HG03354 (cell line): ENCODE measurements at regions not wholly inside any gene's neighbourhood (a gene's known extent, or its start where the extent isn't known, plus 50 kb on each side); places are given as distances from the start of the nearest gene placed in this dataset.
"Not testable (repeated sequence)": the region's sequence is repeated elsewhere in the genome, so short reads cannot be mapped to it uniquely, and the experiment has no call there.

Experiments
- ATAC-seq: cut with Tn5 transposase; IDR thresholded peaks from one replicate; pipeline ENCODE4 v1.9.1; 2021; ENCODE audit warnings: mild to moderate bottlenecking; ENCODE audit not compliant: unreplicated experiment, poor library complexity, severe bottlenecking

DNA sequence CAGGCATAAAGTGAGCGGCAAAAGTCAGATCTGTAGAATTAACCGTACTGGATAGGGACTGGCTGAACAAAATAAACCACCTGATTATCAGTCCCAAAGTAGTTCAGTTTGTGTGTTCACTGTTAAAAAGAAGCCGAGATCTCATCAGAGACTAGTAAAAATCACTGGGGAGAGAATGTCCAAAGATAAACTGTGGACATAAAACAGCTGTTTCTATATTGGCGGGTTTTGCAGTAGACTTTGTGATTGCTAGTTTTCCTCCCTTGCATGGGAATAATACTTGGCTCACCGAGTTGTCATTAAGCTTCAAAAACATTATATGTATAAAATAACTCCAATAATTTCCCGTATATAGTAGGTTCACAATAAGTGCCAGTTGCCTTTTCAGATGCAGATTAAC lies 114.2 kb upstream of the ID4 start:
- ATAC-seq, result no peak

DNA sequence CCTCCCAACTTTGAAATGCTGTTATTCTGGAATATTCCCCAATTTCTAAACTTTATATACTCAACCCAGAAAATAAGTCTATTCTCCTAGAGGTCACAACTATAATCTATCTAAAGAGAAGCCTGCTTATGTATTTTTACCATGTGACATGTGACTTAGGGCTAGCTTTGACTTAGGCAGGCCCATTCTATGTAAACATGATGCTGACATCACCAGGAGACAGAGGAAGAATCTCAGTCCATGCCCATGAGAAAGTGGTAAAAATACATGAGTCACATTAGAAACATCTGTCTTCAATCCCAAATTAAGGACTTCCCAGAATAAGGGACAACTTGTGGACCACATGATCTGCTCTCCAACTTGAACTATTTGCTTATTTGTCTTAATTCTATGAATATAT lies 113.6 kb upstream of the ID4 start:
- ATAC-seq, result no peak

GRCh38 chr6:19725436-19725835 lies 111.7 kb upstream of the ID4 start:
- not testable (repeated sequence) for ATAC-seq

GRCh38 chr6:19731282-19731681 lies 105.9 kb upstream of the ID4 start:
- ATAC-seq, result no peak

- no peak for ATAC-seq
Measured at GRCh38 chr6:19734061-19734460, 103.1 kb upstream of the ID4 start.

GRCh38 chr6:19734519-19734918 lies 102.7 kb upstream of the ID4 start:
- no peak for ATAC-seq

DNA sequence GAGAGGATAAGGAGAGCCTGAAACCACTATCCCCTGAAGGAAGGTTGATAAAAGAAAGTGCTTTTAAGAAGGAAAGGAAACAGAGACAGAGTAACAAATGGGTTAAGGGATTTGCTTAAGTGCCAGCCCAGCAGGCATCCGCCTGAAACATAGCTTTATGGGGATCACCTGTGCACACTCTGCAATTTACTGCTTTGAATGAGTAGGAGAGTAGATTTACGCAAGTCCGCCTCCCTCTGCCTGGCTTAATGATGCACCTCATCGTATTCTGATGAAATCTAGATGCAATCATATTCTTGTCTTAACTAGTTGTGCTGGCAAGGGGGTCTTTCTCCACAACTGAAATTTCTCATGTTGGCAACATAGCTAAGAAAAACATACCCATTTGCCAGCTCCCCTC lies 101.1 kb upstream of the ID4 start:
- ATAC-seq, result no peak

- no peak for ATAC-seq
Measured at GRCh38 chr6:19738010-19738409, 99.2 kb upstream of the ID4 start.

DNA sequence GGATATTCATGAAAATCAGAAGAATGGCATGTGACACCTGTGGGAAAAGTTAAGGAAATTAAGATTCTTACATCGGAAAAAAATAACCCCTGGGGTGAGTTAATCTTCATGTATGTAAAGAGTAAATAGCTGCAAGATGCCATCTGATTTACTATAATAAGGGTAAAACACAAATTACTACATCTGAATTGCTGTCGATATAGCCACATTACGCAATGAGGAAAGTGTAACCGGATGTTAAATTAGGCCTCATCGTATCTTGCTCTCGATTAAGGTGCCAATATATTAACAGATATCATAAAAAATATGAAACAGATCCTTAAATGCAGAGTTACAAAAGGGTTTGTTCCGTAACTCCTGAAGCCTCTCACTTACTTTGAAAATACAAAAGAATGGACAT lies 87.4 kb upstream of the ID4 start:
- no peak for ATAC-seq

GRCh38 chr6:19752746-19753145 lies 84.4 kb upstream of the ID4 start:
- no peak for ATAC-seq

DNA sequence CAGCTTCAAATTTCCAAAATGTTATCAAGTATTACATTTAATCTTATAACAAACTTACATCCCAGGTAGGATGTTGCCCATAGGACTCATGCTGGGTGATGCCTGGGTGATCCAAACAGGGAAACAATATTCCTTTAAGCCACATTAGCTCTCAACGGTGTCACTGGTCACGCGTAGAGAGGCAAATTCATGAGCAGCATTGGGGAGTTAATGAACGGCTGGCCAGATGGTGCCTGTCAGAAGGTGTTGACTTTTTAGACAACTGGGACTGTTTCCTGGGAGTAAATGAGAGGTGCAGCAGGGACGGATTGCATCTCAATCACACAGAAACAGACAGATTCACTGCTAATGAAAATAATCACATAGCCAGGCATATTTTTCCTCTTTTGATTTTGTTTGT lies 83.3 kb upstream of the ID4 start:
- no peak for ATAC-seq

- ATAC-seq, result no peak
Measured at GRCh38 chr6:19754686-19755085, 82.5 kb upstream of the ID4 start.

GRCh38 chr6:19755181-19755580 lies 82.0 kb upstream of the ID4 start:
- ATAC-seq, result no peak

DNA sequence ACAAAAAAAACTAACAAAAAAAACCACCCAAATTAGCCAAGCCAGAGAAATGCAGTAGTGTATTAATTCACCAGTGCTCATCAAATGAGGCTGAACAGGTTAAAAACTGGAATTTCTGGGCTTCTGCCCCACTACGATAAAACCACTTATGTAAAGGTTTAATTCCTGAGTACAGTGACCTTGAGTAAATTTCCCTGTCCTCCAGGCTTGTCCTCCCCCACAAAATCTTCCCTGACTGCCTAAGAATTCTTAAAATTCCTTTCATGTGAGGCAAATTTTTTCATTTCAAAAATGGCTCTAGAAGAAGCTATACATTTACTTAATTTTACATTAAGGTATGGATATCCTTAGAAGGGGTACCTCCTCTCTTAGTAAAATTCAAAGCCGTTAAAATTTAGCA lies 80.1 kb upstream of the ID4 start:
- no peak for ATAC-seq

GRCh38 chr6:19759117-19759880 lies 77.9 kb upstream of the ID4 start:
- no peak for ATAC-seq

GRCh38 chr6:19761121-19761520 lies 76.0 kb upstream of the ID4 start:
- no peak for ATAC-seq

GRCh38 chr6:19771753-19772336 lies 65.3 kb upstream of the ID4 start:
- no peak for ATAC-seq

DNA sequence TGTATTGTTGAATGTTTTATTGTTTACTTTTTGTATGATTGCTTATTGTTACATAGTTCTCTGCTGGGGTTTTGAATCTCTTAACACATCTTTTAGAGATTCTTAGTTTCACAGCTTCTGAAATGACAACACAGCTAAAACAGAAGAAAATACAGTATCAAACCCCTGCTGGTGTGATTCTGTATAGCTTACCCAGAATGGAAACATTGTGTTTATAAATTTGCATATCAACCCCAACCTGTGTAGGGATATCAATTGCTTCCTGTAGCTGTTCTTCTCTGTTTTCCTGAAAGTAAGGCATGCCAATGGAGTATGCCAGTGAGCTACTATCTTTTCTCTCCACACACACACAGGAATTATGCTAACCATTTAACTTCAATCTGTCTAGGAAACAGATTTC lies 64.3 kb upstream of the ID4 start:
- no peak for ATAC-seq

DNA sequence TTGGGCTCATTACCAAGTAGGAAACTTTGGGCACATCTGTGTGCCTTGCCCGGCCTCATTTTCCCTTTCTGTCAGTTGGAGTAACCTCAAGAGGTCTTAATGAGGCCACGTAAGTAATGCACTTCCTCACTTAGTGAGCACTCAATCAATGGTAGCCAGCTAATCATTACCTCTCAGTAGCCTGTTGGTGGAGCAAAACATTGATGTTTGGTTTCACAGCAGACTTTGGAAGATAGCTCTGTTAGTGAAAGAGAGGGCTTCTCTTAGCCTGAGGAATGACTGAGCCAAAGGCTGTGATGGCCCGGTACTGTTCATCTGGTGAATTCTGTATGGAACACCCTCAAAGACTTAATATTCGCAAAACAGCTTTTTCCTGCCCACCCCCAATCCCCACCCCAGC lies 55.9 kb upstream of the ID4 start:
- ATAC-seq, result no peak

GRCh38 chr6:19782588-19782987 lies 54.6 kb upstream of the ID4 start:
- ATAC-seq, result no peak
